ENCODE measurements at regions not wholly inside any gene's neighbourhood (a gene's known extent, or its start where the extent isn't known, plus 50 kb on each side); places are given as distances from the start of the nearest gene placed in this dataset.

- no peak overlapping the region for H3K27ac ChIP-seq
- DNase-seq (ENCODE audit: low read depth, low spot score): no peak
Observed at GRCh38 chr1:215457213-215457612, 109.9 kb upstream of the KCTD3 start.

- DNase-seq (ENCODE audit: low read depth, low spot score): no peak
- H3K27ac ChIP-seq: no peak overlapping the region
Observed at GRCh38 chr1:215458104-215458503, 109.0 kb upstream of the KCTD3 start.

- DNase-seq (ENCODE audit: low read depth, low spot score): no peak
- no peak overlapping the region for H3K27ac ChIP-seq
Observed at GRCh38 chr1:215458562-215458961, 108.5 kb upstream of the KCTD3 start.

- no peak overlapping the region for H3K27ac ChIP-seq
- DNase-seq (ENCODE audit: low read depth, low spot score): no peak
Observed at GRCh38 chr1:215459136-215459535, 108.0 kb upstream of the KCTD3 start.

GRCh38 chr1:215466361-215466760, 100.7 kb upstream of the KCTD3 start:
- H3K27ac ChIP-seq: no peak overlapping the region
- DNase-seq (ENCODE audit: low read depth, low spot score): no peak

GRCh38 chr1:215471463-215471862, 95.6 kb upstream of the KCTD3 start:
- DNase-seq (ENCODE audit: low read depth, low spot score): no peak
- no peak overlapping the region for H3K27ac ChIP-seq

GRCh38 chr1:215472723-215473122, 94.4 kb upstream of the KCTD3 start:
- DNase-seq (ENCODE audit: low read depth, low spot score): no peak
- H3K27ac ChIP-seq: no peak overlapping the region

- no peak for DNase-seq (ENCODE audit: low read depth, low spot score)
- no peak overlapping the region for H3K27ac ChIP-seq
Observed at GRCh38 chr1:215473943-215474342, 93.2 kb upstream of the KCTD3 start.

- no peak for DNase-seq (ENCODE audit: low read depth, low spot score)
- H3K27ac ChIP-seq: peak overlapping the region; percentile 60
Observed at GRCh38 chr1:215474940-215475339, 92.2 kb upstream of the KCTD3 start.

- H3K27ac ChIP-seq: peak overlapping the region; percentile 60
Observed at GRCh38 chr1:215475796-215476481, 91.2 kb upstream of the KCTD3 start.

GRCh38 chr1:215476541-215476940, 90.6 kb upstream of the KCTD3 start:
- DNase-seq (ENCODE audit: low read depth, low spot score): peak; percentile 65
- H3K27ac ChIP-seq: peak overlapping the region; percentile 60

More at GRCh38 chr1:215475796-215476481, 91.2 kb upstream of the KCTD3 start:
- DNase-seq (ENCODE audit: low read depth, low spot score): peak; percentile 88

GRCh38 chr1:215477632-215478031, 89.5 kb upstream of the KCTD3 start:
- no peak for DNase-seq (ENCODE audit: low read depth, low spot score)

GRCh38 chr1:215479567-215479966, 87.5 kb upstream of the KCTD3 start:
- H3K27ac ChIP-seq: no peak overlapping the region

More at GRCh38 chr1:215477632-215478031, 89.5 kb upstream of the KCTD3 start:
- H3K27ac ChIP-seq: no peak overlapping the region

GRCh38 chr1:215482079-215482478, 85.0 kb upstream of the KCTD3 start:
- H3K27ac ChIP-seq: no peak overlapping the region
- no peak for DNase-seq (ENCODE audit: low read depth, low spot score)

More at GRCh38 chr1:215479567-215479966, 87.5 kb upstream of the KCTD3 start:
- DNase-seq (ENCODE audit: low read depth, low spot score): no peak

- H3K27ac ChIP-seq: no peak overlapping the region
Observed at GRCh38 chr1:215484171-215484939, 82.7 kb upstream of the KCTD3 start.

GRCh38 chr1:215487466-215487865, 79.6 kb upstream of the KCTD3 start:
- no peak overlapping the region for H3K27ac ChIP-seq
- no peak for DNase-seq (ENCODE audit: low read depth, low spot score)

More at GRCh38 chr1:215484171-215484939, 82.7 kb upstream of the KCTD3 start:
- no peak for DNase-seq (ENCODE audit: low read depth, low spot score)

- no peak for DNase-seq (ENCODE audit: low read depth, low spot score)
- no peak overlapping the region for H3K27ac ChIP-seq
Observed at GRCh38 chr1:215488850-215489249, 78.3 kb upstream of the KCTD3 start.

- no peak overlapping the region for H3K27ac ChIP-seq
- DNase-seq (ENCODE audit: low read depth, low spot score): no peak
Observed at GRCh38 chr1:215489771-215490565, 77.1 kb upstream of the KCTD3 start.

- no peak overlapping the region for H3K27ac ChIP-seq
- no peak for DNase-seq (ENCODE audit: low read depth, low spot score)
Observed at GRCh38 chr1:215497528-215497927, 69.6 kb upstream of the KCTD3 start.

- peak overlapping the region; percentile 40 for H3K27ac ChIP-seq
- DNase-seq (ENCODE audit: low read depth, low spot score): no peak
Observed at GRCh38 chr1:215501496-215501895, 65.6 kb upstream of the KCTD3 start.

GRCh38 chr1:215502081-215502480, 65.0 kb upstream of the KCTD3 start:
- DNase-seq (ENCODE audit: low read depth, low spot score): no peak
- peak overlapping the region; percentile 40 for H3K27ac ChIP-seq
